Mammary epithelial cell (primary cell): ENCODE measurements at regions not wholly inside any gene's neighbourhood (a gene's known extent, or its start where the extent isn't known, plus 50 kb on each side); places are given as distances from the start of the nearest gene placed in this dataset.

Source experiments
- EZH2 ChIP-seq: IDR thresholded peaks from 2 replicates; pipeline ENCODE4 v1.6.1; 2012; ENCODE audit warnings: low read length, inconsistent platforms, borderline replicate concordance
- TF ChIP-seq, protein P1 (sequence below), 2 donors: IDR thresholded peaks in 1 of 2; conservative IDR thresholded peaks in 1 of 2; 2 replicates each; pipeline ENCODE4 v1.5.1; 2011 to 2012; ENCODE audit warnings: inconsistent platforms in 2 of 2, low read length in 2 of 2, mild to moderate bottlenecking in 2 of 2, control low read depth in 1 of 2, low read depth in 1 of 2; ENCODE audit not compliant: insufficient read depth in 1 of 2; ENCODE audit errors: extremely low read depth in 1 of 2

DNA sequence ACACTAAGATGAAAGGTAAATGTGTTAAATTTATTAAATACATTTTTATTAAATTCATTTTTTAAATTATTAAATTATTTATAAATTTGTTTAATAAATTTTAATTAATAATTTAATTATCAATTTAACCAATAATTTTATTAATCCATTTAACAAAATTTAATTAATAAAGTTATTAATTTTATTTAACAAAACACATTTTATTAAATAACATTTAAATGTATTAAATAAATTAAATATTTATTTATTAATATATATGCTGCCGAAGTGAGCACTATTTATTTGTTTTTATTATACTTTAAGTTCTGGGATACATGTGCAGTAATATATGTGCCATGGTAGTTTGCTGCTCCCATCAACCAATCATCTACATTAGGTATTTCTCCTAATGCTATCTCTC lies 719.5 kb downstream of the TRIML1 start:
- TF ChIP-seq, protein P1, sequence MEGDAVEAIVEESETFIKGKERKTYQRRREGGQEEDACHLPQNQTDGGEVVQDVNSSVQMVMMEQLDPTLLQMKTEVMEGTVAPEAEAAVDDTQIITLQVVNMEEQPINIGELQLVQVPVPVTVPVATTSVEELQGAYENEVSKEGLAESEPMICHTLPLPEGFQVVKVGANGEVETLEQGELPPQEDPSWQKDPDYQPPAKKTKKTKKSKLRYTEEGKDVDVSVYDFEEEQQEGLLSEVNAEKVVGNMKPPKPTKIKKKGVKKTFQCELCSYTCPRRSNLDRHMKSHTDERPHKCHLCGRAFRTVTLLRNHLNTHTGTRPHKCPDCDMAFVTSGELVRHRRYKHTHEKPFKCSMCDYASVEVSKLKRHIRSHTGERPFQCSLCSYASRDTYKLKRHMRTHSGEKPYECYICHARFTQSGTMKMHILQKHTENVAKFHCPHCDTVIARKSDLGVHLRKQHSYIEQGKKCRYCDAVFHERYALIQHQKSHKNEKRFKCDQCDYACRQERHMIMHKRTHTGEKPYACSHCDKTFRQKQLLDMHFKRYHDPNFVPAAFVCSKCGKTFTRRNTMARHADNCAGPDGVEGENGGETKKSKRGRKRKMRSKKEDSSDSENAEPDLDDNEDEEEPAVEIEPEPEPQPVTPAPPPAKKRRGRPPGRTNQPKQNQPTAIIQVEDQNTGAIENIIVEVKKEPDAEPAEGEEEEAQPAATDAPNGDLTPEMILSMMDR (conservative IDR thresholded peaks at IDR 0.05 in 1 of 2, IDR thresholded peaks at IDR 0.05 in 1 of 2; ENCODE audit: extremely low read depth in 1 of 2, insufficient read depth in 1 of 2, low read depth in 1 of 2, low read length in 2 of 2): no peak
- no peak for TF ChIP-seq EZH2
